Body of pancreas (tissue), 4 donors: ENCODE measurements at regions not wholly inside any gene's neighbourhood (a gene's known extent, or its start where the extent isn't known, plus 50 kb on each side); places are given as distances from the start of the nearest gene placed in this dataset.

Source experiments
- ATAC-seq: fragments of 150-250 bp; one replicate; pipeline ENCODE4 v1.9.1; 2016
- DNase-seq, 4 donors: peaks; one replicate each; pipeline ENCODE4 v3.0.0-alpha.2; 2019
- H3K27ac ChIP-seq, 4 donors: fragments of 200-600 bp; sonication (generic); 1 replicate in 3 of 4; 2 replicates in 1 of 4; pipeline versions ENCODE4 v1.5.1 to v1.6.1; 2016 to 2019; ENCODE audit warnings: mild to moderate bottlenecking in 1 of 4, mixed read lengths in 1 of 4, moderate library complexity in 1 of 4
- H3K27me3 ChIP-seq, 2 donors: fragments of 200-600 bp; sonication (generic); one replicate each; pipeline ENCODE4 v1.6.0; 2016; ENCODE audit warnings: mild to moderate bottlenecking in 1 of 2
- H3K36me3 ChIP-seq, 2 donors: fragments of 200-600 bp; sonication (generic); replicated peaks in 1 of 2; 2 replicates each; pipeline ENCODE4 v1.5.1; 2016; ENCODE audit warnings: low read depth in 2 of 2; ENCODE audit not compliant: insufficient read depth in 1 of 2
- H3K4me1 ChIP-seq: fragments of 200-600 bp; sonication (generic); one replicate; pipeline ENCODE4 v1.6.0; 2016
- H3K4me3 ChIP-seq, 2 donors: fragments of 200-600 bp; sonication (generic); 1 replicate in 1 of 2; 2 replicates in 1 of 2; pipeline ENCODE4 v1.5.1; 2016 to 2019
- H3K9me3 ChIP-seq, 3 donors: fragments of 200-600 bp; sonication (generic); 1 replicate in 2 of 3; 2 replicates in 1 of 3; pipeline ENCODE4 v1.5.1; 2016
- CTCF ChIP-seq, 7 experiments: fragments of 450-650 bp in 4 of 7; fragments of 200-600 bp in 3 of 7; sonication (generic) in 3 of 7; IDR thresholded peaks; one replicate each; pipeline ENCODE4 v1.5.1; 2016 to 2019; ENCODE audit warnings: antibody characterized with exemption in 7 of 7
- POLR2A ChIP-seq, 3 donors: fragments of 450-650 bp; IDR thresholded peaks; one replicate each; pipeline ENCODE4 v1.6.1; 2016; ENCODE audit warnings: antibody characterized with exemption in 3 of 3, mild to moderate bottlenecking in 2 of 3
- WGBS, 2 donors: methylation state at CpG; one replicate each; pipeline ENCODE4 v1.1.5; 2017; 5-methylcytosine and 5-hydroxymethylcytosine counted together
- intact Hi-C: fragments of 100-400 bp; cut with DNase I; formaldehyde crosslinking; loops from one replicate; pipeline ENCODE4 v1.15.1; 2023

DNA sequence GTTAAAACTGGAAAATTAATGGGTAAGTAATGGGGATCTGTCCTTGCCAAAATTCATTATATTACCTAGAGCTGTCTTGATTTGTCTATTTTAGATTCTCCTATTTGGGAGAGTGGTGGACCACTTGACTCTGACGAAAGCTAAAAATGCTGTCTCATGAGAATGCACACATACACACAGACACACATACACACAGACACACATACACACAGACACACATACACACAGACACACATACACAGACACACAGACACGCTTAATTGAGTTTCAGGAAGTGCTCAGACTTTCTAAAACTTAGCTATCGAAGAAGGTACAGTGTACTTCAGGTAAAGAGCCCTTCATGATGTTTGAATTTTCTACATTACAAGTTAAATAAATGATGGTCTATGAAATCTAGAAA, 279.5 kb downstream of the ANKRD50 start:
- Histone ChIP-seq H3K9me3 (no peaks in the 10 kb centered on the region), H3K27me3 (no peaks in the 10 kb centered on the region), H3K4me1 (peaks cover 10% of the 10 kb centered on the region), H3K36me3 (no peaks in the 10 kb centered on the region), H3K4me3 (no peak overlapping the region), H3K27ac (peak overlapping the region in 1 of 4 donors; percentile 2)
- DNase-seq (no peak), ATAC-seq (no peak)
- intact Hi-C loops: no loop called here
- TF ChIP-seq CTCF (IDR thresholded peaks at IDR 0.05) (no peak), POLR2A (IDR thresholded peaks at IDR 0.05) (no peak)
- 85 to 86% methylated on average over 3 of the region's 3 CpGs for WGBS, 2 donors

GRCh38 chr4:124433500-124433899, 279.0 kb downstream of the ANKRD50 start:
- Histone ChIP-seq H3K27me3 (no peaks in the 10 kb centered on the region), H3K4me1 (peaks cover 10% of the 10 kb centered on the region), H3K36me3 (no peaks in the 10 kb centered on the region), H3K4me3 (no peak overlapping the region), H3K9me3 (no peaks in the 10 kb centered on the region), H3K27ac (no peak overlapping the region)
- intact Hi-C loops: no loop called here
- no peak for DNase-seq
- TF ChIP-seq CTCF (IDR thresholded peaks at IDR 0.05) (no peak), POLR2A (IDR thresholded peaks at IDR 0.05) (no peak)
- ATAC-seq: no peak
- WGBS, 2 donors: 75 to 90% methylated on average over 8 of the region's 8 CpGs

DNA sequence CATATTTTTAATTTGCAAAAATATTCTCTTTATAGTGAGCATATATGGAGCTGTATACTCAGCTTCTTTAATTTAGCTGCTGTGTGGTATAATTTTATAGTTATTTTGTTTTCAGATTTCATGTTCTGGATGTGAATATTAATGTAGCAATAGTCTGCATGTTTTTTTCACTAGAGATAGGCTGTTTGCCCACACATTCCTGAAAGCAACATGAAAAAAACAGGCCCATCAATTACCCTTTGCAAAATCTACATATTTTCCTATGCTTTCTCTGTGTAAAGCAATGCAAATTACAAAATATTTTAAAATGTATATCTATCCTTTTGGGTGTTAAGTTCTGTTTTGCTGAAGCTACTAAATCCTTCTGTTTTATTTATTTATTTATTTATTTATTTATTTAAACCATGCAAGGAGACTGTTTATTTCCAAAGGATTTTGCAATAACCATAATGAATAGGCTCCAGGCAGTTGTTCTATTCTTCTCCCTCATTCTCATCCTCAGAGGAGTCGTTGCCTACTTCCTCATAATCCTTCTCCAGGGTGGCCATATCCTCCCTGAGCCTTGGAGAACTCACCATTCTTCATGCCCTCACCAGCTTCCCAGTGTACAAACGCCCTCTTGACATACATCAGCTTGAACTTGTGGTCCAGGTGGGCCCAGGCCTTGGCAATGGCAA, 277.1 kb downstream of the ANKRD50 start:
- Histone ChIP-seq H3K27me3 (no peaks in the 10 kb centered on the region), H3K36me3 (no peaks in the 10 kb centered on the region), H3K4me1 (peaks cover 10% of the 10 kb centered on the region), H3K9me3 (no peaks in the 10 kb centered on the region), H3K4me3 (no peak overlapping the region), H3K27ac (no peak overlapping the region)
- intact Hi-C loops: no loop called here
- DNase-seq (no peak), ATAC-seq (no peak)
- 54 to 78% methylated on average over 2 of the region's 2 CpGs for WGBS, 2 donors
- TF ChIP-seq POLR2A (IDR thresholded peaks at IDR 0.05): no peak
- TF ChIP-seq CTCF (IDR thresholded peaks at IDR 0.05): no peak

- Histone ChIP-seq H3K27me3 (no peaks in the 10 kb centered on the region), H3K27ac (no peak overlapping the region), H3K4me3 (no peak overlapping the region), H3K36me3 (no peaks in the 10 kb centered on the region), H3K4me1 (no peaks in the 10 kb centered on the region), H3K9me3 (no peaks in the 10 kb centered on the region)
- TF ChIP-seq CTCF (IDR thresholded peaks at IDR 0.05) (no peak), POLR2A (IDR thresholded peaks at IDR 0.05) (no peak)
- no peak for ATAC-seq
- DNase-seq: no peak
- intact Hi-C loops: no loop called here
Measured at GRCh38 chr4:124437853-124438495, 274.6 kb downstream of the ANKRD50 start.

GRCh38 chr4:124445071-124445470, 267.5 kb downstream of the ANKRD50 start:
- no peak for DNase-seq
- H3K27ac ChIP-seq: no peak overlapping the region
- H3K9me3 ChIP-seq: no peaks in the 10 kb centered on the region
- no peaks in the 10 kb centered on the region for H3K36me3 ChIP-seq
- no peak overlapping the region for H3K4me3 ChIP-seq
- WGBS, 2 donors: 62 to 80% methylated on average over 3 to 5 of the region's 5 CpGs
- ATAC-seq: no peak
- intact Hi-C loops: no loop called here
- TF ChIP-seq CTCF (IDR thresholded peaks at IDR 0.05) (no peak), POLR2A (IDR thresholded peaks at IDR 0.05) (no peak)
- no peaks in the 10 kb centered on the region for H3K4me1 ChIP-seq
- H3K27me3 ChIP-seq: no peaks in the 10 kb centered on the region
